ENCODE measurements at regions not wholly inside any gene's neighbourhood (a gene's known extent, or its start where the extent isn't known, plus 50 kb on each side); places are given as distances from the start of the nearest gene placed in this dataset.

DNA sequence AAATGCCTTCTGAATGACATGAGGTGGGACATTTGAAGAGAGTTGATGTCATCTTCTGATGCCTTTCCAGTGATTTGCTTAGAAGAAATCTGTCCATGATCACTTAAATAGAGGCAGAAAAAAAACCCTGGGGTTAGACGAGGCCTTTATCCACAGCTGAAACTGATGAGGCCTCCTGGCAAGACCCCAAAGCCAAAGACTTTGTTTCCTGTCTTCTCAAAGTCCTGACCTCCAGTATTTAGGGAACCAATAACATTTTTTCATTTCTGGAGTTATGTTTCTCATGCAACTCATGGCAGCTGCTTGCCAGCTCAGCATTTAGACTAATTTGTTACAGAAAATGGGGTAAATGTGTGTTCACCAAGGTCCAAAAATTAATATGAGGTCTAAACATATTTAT, 248.0 kb upstream of the PRDM1 start:
- DNase-seq, result no peak

- no peak for DNase-seq
Observed at GRCh38 chr6:105836889-105837288, 249.2 kb upstream of the PRDM1 start.

DNA sequence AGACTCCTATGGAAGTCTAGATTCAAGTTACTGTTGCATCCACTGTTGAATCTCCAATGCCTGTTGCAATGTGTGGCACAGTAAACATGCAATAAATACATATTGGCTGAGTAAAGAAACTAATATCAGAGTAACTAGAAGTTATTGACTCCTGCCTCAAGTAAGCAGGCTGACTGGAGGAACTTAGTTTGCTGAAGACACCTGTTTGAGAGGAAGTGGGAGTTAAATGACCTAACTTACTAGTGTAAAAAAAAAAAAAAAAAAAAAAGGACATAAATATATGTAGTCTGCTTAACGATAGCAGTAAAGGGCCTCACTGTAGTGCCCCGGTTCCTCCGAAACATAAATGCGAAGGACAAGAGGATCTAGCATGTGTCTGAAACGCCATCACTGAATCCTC, 249.8 kb upstream of the PRDM1 start:
- no peak for DNase-seq

DNA sequence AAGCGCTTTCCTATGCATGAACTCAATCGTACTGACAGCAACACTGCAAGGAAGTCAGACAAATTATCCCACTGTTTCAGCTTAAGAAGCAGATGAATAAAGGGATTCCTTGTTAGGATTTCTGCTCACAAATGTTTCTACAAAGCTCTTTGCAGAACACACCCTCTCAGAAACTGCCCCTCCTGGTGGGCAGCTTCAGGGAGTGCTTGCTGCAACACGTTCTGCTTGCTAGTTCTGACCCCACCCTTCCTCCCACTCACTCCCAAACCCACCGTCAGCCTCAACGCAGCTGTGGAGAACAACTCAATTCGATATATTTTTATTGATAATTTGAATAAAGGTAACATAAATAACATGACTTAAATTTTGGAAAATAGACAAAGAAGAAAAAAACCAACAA, 250.8 kb upstream of the PRDM1 start:
- peak; percentile 33 for DNase-seq

DNA sequence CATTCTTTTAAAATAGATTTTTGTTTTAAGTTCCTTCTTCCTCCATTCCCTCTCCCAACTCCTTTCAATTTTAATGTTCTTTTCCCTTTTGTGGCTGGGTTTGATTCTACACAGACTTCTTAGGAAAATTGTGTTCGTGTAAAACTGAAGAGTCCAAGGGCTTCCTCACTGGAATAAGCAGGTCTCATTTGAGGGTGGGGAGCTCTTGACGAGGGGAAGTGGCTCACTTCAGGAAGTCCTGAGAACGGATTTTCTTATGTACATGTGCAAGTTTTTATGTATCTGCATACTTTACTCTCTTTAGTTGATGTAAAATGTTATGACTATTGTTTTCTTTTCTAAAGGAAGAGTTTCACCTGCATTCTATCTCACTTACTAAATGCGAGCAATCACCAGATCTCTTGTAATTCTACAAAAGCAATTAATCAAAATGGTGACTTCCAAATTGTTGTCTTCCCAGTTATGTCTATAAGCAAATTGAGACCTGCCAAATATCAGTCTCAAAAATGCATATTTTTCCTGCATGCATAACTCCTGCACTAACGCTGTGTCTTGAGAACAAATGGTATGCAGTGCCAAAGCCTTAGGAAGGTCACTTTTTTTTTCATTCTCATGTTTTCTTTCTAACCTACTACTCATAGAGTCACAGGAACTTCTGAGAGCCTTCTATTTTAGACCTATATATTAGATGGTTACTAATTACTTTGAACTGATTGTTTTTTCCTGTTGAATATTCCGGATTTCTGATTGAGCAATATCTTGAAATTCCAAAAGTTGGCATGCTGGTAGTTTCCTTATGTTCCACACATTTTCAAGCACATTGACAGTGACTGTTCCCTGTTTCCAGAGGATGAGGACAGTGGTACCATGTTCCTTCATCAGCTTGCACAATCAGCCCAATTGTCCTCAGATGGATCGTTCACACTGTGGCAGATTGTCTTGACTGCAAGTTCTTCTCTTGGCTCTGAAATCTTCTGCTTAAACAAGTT, 251.9 kb upstream of the PRDM1 start:
- no peak for DNase-seq

- no peak for DNase-seq
Observed at GRCh38 chr6:105832313-105832761, 253.8 kb upstream of the PRDM1 start.

GRCh38 chr6:105831311-105832097, 254.6 kb upstream of the PRDM1 start:
- no peak for DNase-seq

DNA sequence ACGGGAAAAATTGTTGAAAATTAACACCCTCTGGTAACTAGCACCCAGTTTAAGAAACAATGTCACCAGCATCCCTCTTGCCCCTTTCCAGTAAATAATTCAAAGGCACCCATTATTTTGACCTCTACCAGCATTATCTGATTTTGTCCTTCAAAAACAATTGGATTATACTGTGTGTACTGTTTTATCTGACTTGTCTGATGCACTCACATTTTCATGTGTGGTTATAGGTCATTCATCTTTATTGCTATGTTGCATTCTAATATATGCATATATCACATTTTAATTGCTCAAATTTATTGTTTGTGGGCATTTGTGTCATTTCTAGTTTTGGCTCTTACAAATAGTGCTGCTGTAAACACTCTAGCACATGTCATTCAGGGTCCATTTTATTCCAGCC, 260.9 kb upstream of the PRDM1 start:
- no peak for DNase-seq

DNA sequence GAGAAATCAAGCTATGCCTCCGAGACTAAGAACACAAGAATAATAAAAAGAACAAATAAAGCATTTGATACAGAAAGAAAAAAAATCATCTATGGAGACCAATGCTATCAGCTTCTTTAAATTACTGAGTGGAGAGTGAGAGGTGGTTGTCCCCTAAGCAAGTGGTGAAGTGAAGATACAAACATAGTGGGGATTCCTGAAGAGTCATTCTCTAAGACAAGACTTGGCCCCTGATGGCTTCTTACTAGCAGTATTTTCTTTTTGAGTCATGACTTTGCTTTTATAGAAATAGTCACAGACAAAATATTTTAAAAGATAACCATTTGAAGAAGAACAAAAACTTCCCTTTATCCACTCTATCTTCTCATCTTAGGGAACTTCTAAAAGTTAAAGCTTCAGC, 261.4 kb upstream of the PRDM1 start:
- DNase-seq, result no peak

DNA sequence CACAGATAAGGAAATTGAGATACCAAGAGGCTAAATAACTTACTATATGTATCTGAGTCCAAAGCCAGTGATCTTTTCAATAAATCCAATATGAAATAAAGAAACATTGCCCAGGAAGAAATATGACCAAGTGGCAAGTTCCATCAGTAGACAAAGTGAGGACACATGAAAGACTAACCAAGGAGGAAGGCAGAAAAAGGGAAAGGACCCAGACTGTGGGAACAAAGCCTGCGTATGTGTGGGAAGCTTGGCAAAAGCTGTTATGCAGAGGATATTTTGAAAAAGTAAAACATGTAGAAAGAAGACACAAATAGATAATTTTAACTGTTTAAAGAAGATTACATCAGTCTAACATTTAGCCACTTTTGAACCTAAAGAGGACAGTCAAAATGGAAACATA, 264.4 kb upstream of the PRDM1 start:
- no peak for DNase-seq

DNA sequence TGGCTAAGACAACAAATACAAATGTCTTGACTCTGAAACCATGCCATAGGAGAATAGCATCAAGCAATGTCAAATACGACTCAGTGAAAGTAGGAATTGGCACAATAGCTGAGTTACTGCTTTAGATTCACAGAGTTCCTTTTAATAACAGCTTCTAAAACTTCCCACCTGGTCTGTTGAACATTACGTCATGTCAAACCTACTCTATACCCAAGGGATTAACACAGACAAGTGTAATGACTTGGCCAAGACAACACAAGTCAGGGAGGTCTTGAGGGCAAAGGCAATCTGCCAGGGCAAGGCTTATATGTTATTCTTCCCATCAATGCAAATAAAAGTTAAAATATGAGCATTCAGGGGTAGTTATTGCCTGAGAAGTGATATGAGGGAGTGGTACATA, 265.1 kb upstream of the PRDM1 start:
- no peak for DNase-seq

GRCh38 chr6:105819745-105820144, 266.4 kb upstream of the PRDM1 start:
- no peak for DNase-seq

- DNase-seq, result no peak
Observed at GRCh38 chr6:105818505-105818904, 267.6 kb upstream of the PRDM1 start.

DNA sequence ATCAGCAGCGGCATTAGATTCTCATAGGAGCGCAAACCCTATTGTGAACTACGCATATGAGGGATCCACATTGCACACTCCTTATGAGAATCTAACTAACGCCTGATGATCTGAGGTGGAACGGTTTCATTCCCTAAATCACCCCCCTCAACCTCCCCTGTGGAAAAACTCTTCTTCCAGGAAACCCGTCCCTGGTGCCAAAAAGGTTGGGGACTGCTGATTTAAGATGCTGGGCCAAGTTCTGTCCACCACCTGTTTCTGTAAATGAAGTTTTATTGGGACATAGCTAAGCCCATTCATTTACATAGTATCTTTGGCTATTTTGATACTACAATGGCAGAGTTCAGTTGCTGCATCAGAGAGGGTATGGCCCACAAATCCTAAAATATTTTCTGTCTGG, 268.2 kb upstream of the PRDM1 start:
- no peak for DNase-seq

GRCh38 chr6:105817370-105817769, 268.8 kb upstream of the PRDM1 start:
- DNase-seq, result no peak

DNA sequence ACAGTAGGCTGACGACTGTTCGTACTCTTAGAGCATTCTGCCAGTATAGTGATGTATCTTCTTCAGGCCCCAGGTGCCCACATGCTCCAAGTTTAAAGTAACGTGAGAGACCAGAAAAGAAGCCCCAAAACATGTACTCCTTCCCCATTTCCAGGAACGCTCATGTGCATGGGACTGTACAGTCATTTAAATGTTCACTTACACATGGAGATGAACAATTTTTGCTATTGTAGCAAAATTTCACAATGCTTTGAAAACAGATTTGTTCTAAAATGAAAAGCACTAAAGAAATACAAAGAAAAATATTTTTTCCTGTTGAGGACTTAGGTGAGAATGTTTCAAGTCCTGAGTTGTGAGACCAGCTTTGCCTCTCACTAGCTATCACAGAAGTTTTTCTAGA, 269.3 kb upstream of the PRDM1 start:
- DNase-seq, result no peak

- no peak for DNase-seq
Observed at GRCh38 chr6:105815661-105816555, 270.2 kb upstream of the PRDM1 start.

DNA sequence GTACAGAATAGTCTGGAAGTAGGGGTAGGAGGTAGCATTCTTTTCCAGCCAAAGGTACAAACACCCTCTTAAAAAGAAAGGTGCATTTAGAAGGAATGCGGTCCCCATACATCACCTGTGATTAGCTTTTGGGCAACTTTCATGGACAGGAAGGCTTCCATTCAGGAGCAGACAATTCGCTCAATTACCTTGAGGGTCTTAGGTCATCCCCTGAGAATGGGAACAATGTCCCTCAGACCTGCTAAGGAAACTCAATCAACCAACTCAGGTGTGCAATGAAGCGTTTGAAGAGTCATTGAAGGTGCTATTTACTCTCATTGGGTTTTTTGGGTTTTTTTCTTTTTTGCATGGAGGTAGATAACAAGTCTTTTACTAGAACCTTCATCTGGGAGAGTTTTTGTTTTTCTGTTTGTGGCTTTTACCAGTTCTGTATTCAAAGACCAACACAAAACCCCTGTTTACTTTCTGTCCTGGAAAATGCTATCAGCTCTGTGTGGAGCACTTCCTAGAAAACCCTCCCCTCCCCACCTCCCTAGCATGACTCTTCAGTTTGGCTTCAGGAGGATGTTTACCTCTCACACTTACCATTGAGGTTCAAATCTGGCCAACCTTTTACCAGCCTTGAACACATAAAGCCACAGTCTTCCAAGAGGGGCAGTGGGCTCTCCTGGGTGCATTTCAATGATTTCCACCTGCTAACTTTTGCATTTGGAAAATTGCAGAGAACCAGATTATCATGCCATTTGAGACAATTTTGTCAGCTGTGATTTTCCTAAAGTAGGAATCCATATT, 271.2 kb upstream of the PRDM1 start:
- DNase-seq, result no peak

- no peak for DNase-seq
Observed at GRCh38 chr6:105810922-105811482, 275.1 kb upstream of the PRDM1 start.

DNA sequence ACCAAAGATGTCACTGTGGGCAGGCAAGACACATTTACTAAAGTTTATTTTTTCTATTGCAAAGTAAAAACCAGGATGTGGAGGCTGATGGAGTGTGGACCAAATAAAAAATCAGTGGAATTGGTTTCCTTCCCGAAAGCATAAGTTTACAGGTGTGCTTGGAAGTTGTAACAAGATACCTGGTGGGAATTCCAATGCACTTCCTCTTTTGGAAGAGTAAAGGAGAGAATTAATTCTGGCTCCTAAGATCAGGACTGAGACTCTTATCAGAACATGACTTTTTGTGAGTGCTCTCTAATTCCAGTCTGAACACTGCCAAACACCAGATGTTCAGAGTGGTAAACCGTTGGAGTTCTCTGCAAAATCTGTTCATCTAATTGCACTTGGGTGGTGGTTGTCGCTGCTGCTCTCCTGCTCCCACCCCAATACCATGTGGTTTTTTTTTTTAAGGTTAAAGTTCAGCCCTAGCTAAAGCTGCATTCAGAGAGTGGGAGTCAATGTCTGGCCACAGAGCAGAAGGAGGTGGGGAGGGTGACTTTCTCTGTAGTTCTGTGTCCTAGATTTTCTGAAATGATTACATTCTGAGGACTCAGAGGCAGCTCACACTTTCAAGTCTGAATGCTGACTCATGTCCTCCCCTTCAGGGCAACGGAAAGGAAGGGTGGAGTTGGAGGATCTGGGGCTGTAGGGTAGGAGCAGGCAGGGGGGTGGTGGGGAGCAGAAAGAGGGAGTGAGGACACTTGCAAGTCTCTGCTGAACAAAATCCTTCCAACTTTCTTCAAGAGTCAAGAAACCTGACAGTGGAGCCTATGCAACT, 275.8 kb upstream of the PRDM1 start:
- DNase-seq, result peak; percentile 44

GRCh38 chr6:105808571-105808970, 277.6 kb upstream of the PRDM1 start:
- no peak for DNase-seq

Measured in CD4-positive, alpha-beta T cell treated with Interleukin-6 for 4 hours (primary cell).